Activated CD8-positive, alpha-beta T cell treated with anti-CD3 and anti-CD28 coated beads for 36 hours (primary cell): ENCODE measurements at regions not wholly inside any gene's neighbourhood (a gene's known extent, or its start where the extent isn't known, plus 50 kb on each side); places are given as distances from the start of the nearest gene placed in this dataset.

ENCODE experiments used
- ATAC-seq: fragments of 200-7000 bp; cut with Tn5 transposase; one replicate; pipeline ENCODE4 v1.10.0; 2021; ENCODE audit warnings: mild to moderate bottlenecking, moderate library complexity
- CTCF ChIA-PET: fragments of 350-600 bp; sonication (Branson Sonifier 250); formaldehyde crosslinking; loops from one replicate; lab custom pipeline; 2021; ENCODE audit warnings: antibody characterized with exemption; lab: Charles Lee
- POLR2A ChIA-PET: fragments of 350-600 bp; sonication (Branson Sonifier 250); formaldehyde crosslinking; loops from one replicate; lab custom pipeline; 2021; ENCODE audit warnings: antibody characterized with exemption; lab: Charles Lee
- DNase-seq: peaks from one replicate; pipeline ENCODE4 v3.0.0-alpha.2; 2020
- H3K27ac Mint-ChIP-seq: one replicate; pipeline ENCODE4 v1.8.0; 2021; ENCODE audit warnings: mild to moderate bottlenecking, mixed read lengths
- H3K27me3 Mint-ChIP-seq: one replicate; pipeline ENCODE4 v1.8.0; 2021; ENCODE audit warnings: mixed read lengths
- H3K36me3 Mint-ChIP-seq: one replicate; pipeline ENCODE4 v1.8.0; 2021; ENCODE audit warnings: low read depth, mixed read lengths
- H3K4me1 Mint-ChIP-seq: one replicate; pipeline ENCODE4 v1.8.0; 2021; ENCODE audit warnings: low read depth, mixed read lengths
- H3K4me3 Mint-ChIP-seq: one replicate; pipeline ENCODE4 v1.8.0; 2021; ENCODE audit warnings: mild to moderate bottlenecking, moderate library complexity, mixed read lengths
- H3K9me3 Mint-ChIP-seq: one replicate; pipeline ENCODE4 v1.8.0; 2021; ENCODE audit warnings: mixed read lengths
- intact Hi-C: fragments of 100-400 bp; cut with micrococcal nuclease; formaldehyde crosslinking; loops from one replicate; pipeline ENCODE4 v1.10.0; 2022
- TF ChIP-seq, protein P1 (sequence below): fragments of 200-600 bp; IDR thresholded peaks from one replicate; pipeline ENCODE4 v1.8.0; 2022; ENCODE audit warnings: antibody characterized with exemption, mild to moderate bottlenecking

DNA sequence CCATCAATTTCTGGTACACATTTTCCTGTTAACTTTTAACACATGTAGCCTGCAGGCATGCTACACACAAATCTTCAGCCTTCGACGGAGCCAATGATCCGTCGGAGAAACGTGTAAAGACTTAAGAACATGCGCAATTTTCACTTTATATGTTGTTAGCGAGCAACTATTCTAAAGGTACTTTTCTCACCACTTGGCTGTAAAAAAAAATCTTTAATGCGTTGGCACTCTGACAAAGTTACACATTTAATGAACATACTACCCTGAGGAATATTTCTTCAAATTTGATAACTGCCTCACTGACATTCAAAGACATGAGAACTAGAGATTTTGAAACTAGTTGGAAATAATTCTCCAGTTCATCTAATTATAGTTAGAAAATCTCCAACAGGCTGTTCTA, 507.5 kb upstream of the SALL1 start:
- Mint-ChIP-seq H3K36me3 (no peaks in the 10 kb centered on the region), H3K4me3 (no peak overlapping the region), H3K27me3 (no peaks in the 10 kb centered on the region), H3K4me1 (no peaks in the 10 kb centered on the region), H3K9me3 (peaks cover 8% of the 10 kb centered on the region), H3K27ac (no peak overlapping the region)
- ChIA-PET CTCF (no interaction called here), POLR2A (no interaction called here)
- DNase-seq (no peak), ATAC-seq (no peak)
- intact Hi-C loops, result no loop called here
- TF ChIP-seq, protein P1, sequence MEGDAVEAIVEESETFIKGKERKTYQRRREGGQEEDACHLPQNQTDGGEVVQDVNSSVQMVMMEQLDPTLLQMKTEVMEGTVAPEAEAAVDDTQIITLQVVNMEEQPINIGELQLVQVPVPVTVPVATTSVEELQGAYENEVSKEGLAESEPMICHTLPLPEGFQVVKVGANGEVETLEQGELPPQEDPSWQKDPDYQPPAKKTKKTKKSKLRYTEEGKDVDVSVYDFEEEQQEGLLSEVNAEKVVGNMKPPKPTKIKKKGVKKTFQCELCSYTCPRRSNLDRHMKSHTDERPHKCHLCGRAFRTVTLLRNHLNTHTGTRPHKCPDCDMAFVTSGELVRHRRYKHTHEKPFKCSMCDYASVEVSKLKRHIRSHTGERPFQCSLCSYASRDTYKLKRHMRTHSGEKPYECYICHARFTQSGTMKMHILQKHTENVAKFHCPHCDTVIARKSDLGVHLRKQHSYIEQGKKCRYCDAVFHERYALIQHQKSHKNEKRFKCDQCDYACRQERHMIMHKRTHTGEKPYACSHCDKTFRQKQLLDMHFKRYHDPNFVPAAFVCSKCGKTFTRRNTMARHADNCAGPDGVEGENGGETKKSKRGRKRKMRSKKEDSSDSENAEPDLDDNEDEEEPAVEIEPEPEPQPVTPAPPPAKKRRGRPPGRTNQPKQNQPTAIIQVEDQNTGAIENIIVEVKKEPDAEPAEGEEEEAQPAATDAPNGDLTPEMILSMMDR, result no peak

DNA sequence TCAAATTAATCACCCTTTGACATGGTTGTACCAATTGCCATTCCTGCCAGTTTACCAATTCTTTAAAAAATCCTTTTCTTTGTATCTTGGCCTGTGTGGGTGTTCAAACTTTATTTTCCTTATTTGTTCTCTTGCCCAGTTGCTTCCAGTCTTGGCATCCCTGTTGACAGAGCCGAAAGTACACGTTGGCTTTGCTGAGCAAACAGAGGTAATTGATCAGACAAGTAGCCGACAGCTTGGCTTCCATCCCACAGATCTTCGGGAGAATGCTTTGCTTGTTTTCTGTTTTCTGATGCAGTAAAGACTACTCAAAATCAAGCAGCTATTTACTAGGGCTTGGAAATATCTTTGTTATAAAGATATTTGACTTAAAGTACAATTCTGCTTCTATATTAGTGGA, 506.8 kb upstream of the SALL1 start:
- ATAC-seq (no peak), DNase-seq (no peak)
- ChIA-PET POLR2A (no interaction called here), CTCF (interaction anchor here (1.3 kb wide), 1 partner anchor 10 kb away, joined by 3 read pairs; no protein-coding TSS in a partner anchor)
- H3K4me3 Mint-ChIP-seq, result no peak overlapping the region
- intact Hi-C loops, result no loop called here
- H3K27me3 Mint-ChIP-seq, result no peaks in the 10 kb centered on the region
- H3K36me3 Mint-ChIP-seq, result no peaks in the 10 kb centered on the region
- H3K9me3 Mint-ChIP-seq, result peaks cover 6% of the 10 kb centered on the region
- TF ChIP-seq, protein P1, result no peak
- H3K4me1 Mint-ChIP-seq, result no peaks in the 10 kb centered on the region
- H3K27ac Mint-ChIP-seq, result no peak overlapping the region

DNA sequence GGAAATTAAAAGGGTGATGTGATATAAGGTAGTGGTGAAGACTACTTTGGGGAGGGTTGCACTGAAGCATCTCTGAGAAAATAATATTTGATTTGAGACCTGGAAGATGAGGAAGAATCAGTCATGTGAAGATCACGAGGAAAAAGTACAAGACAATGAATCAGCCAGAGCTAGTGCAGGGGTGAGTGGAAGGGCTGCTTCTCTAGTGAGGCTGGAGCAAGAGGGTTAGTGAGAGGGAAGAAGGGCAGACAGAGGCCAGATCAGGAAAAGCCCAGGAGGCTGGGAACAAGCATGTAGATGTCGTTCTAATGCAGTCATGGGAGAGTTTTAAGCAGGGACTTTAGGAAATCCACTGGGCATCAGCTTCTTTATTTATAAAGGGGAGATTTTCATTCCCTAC, 504.2 kb upstream of the SALL1 start:
- no peaks in the 10 kb centered on the region for H3K27me3 Mint-ChIP-seq
- TF ChIP-seq, protein P1, result no peak
- POLR2A ChIA-PET, result no interaction called here

DNA sequence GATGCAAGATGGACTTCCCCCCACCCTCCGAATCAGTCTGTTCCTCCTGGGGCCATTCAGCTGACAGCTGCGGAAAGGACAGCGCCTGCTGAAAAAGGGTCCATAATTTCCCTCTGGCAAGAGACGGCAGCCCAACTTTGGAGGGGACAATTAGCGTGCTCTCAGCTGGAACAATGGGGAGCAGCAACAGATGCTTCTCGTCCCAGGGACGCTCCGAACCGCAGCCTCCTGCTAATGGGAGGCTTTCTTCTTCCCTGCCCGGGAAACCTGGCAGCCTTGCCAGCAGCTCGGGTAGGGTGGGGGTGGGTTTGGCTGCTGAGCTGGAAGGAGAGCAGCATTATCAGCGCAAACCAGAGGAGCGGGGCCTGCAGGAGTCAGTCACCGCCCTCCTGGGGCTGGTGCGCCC, 500.0 kb upstream of the SALL1 start:
- Mint-ChIP-seq H3K27me3 (no peaks in the 10 kb centered on the region), H3K9me3 (peaks cover 4% of the 10 kb centered on the region), H3K36me3 (no peaks in the 10 kb centered on the region), H3K4me3 (no peak overlapping the region), H3K4me1 (no peaks in the 10 kb centered on the region), H3K27ac (no peak overlapping the region)
- intact Hi-C loops, result no loop called here
- CTCF ChIA-PET, result no interaction called here
- ATAC-seq (no peak), DNase-seq (no peak)
- TF ChIP-seq, protein P1, result no peak
- POLR2A ChIA-PET, result no interaction called here

More for the DNA sequence above, 504.2 kb upstream of the SALL1 start:
- no peaks in the 10 kb centered on the region for H3K36me3 Mint-ChIP-seq
- CTCF ChIA-PET, result no interaction called here
- H3K27ac Mint-ChIP-seq, result no peak overlapping the region
- peaks cover 6% of the 10 kb centered on the region for H3K9me3 Mint-ChIP-seq
- ATAC-seq, result no peak
- intact Hi-C loops, result no loop called here
- no peak for DNase-seq
- no peak overlapping the region for H3K4me3 Mint-ChIP-seq
- H3K4me1 Mint-ChIP-seq, result no peaks in the 10 kb centered on the region

DNA sequence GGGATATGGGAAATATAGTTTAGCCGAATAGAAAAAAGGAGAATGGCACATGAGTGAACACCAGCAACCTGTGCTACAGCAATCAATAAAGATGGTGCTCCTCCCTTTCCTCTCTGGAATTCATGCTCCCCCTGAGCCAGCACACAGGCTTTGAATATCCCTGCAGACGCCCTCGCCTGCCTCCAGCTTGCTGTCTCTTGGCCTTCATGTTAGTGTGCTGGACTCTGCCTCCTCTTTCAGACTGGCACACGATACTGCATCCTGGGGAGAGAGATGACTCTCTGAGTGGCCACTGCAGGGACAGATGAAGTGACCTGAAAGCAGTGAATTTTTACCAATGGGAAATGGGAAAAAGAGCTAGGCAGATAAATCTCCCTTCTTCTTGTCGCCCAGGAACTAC, 498.6 kb upstream of the SALL1 start:
- TF ChIP-seq, protein P1, result no peak
- no peak overlapping the region for H3K4me3 Mint-ChIP-seq
- no peak for ATAC-seq
- H3K27me3 Mint-ChIP-seq, result no peaks in the 10 kb centered on the region
- POLR2A ChIA-PET, result no interaction called here
- intact Hi-C loops, result no loop called here
- no peaks in the 10 kb centered on the region for H3K36me3 Mint-ChIP-seq
- no peak overlapping the region for H3K27ac Mint-ChIP-seq
- no peaks in the 10 kb centered on the region for H3K4me1 Mint-ChIP-seq
- CTCF ChIA-PET, result no interaction called here
- no peak for DNase-seq
- peaks cover 2% of the 10 kb centered on the region for H3K9me3 Mint-ChIP-seq
